ENCODE measurements at regions not wholly inside any gene's neighbourhood (a gene's known extent, or its start where the extent isn't known, plus 50 kb on each side); places are given as distances from the start of the nearest gene placed in this dataset.

GRCh38 chr12:54759751-54760150, 94.6 kb upstream of the MUCL1 start:
- TF ChIP-seq, protein P1, sequence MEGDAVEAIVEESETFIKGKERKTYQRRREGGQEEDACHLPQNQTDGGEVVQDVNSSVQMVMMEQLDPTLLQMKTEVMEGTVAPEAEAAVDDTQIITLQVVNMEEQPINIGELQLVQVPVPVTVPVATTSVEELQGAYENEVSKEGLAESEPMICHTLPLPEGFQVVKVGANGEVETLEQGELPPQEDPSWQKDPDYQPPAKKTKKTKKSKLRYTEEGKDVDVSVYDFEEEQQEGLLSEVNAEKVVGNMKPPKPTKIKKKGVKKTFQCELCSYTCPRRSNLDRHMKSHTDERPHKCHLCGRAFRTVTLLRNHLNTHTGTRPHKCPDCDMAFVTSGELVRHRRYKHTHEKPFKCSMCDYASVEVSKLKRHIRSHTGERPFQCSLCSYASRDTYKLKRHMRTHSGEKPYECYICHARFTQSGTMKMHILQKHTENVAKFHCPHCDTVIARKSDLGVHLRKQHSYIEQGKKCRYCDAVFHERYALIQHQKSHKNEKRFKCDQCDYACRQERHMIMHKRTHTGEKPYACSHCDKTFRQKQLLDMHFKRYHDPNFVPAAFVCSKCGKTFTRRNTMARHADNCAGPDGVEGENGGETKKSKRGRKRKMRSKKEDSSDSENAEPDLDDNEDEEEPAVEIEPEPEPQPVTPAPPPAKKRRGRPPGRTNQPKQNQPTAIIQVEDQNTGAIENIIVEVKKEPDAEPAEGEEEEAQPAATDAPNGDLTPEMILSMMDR (IDR thresholded peaks at IDR 0.05), result peak; percentile 72

DNA sequence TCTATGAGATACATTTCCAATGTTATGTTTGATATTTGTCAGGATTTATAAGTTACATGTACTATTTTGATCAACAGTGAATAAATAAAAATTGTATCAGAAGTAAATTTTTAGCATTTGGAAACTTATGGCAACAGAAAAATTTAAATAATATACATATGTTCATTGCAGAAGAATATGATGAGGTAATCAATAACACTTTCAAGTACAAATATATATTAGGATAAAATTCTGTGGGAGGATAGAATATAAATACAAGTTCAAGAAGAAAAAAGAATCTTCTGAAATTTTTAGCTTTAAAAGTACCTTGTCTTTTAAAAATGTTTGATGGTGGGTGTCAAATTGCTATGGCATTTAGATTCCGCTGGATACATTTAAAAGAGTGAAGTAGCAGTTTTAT, 102.8 kb upstream of the MUCL1 start:
- TF ChIP-seq, protein P1 (IDR thresholded peaks at IDR 0.05), result no peak

DNA sequence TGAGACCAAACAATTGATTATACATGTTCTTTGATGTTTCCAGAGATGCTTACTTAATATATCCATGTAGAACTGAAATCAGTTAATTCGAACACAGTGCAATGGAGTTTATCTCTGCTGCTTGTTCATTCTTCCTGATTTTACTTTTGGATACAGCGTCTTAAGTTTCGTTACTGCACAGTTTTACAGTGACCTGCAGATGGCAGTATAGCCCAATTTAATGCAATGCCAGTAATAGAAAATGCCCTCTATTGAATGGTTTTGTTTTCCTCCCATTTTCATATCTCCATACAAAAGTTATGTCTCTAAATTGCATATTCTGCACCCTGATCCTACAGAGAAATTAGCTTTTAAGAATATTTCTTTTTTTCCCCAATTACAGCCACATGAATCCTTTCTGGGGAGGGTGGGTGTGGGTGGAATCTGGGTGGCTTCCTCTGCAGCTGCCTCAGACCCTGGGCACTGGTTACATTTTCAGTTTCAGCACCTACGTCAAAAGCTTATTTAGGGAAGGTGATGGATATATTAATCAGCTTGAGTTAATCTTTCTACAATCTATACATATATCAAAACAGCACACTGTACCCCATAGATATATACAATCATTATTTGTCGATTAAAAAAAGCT, 101.1 kb upstream of the DCD start:
- TF ChIP-seq, protein P1 (IDR thresholded peaks at IDR 0.05), result peak; percentile 81

DNA sequence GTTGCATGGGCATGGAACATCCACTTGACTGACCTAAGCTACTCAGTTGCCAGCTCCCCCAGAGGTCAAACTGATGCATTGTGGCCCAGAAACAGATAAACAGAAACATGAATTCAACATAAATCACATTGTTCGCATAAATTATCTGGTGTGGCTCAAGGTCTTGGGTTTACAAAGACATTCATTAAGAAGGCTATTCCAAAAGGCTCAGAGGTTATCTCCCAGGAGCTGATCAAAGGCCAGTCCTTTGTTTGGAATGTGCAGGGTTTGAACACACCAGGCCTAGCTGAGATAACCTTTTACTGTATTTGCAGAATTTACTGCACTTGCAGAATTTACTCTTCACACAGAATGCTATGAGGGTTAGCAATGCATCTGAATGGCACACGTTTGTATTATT, 96.4 kb upstream of the DCD start:
- TF ChIP-seq, protein P1 (IDR thresholded peaks at IDR 0.05), result no peak

GRCh38 chr12:54740882-54741281, 92.7 kb upstream of the DCD start:
- TF ChIP-seq, protein P1 (IDR thresholded peaks at IDR 0.05), result no peak

- TF ChIP-seq, protein P1 (IDR thresholded peaks at IDR 0.05), result no peak
These were observed 88.4 kb upstream of the DCD start for GRCh38 chr12:54736549-54736948.

GRCh38 chr12:54734196-54734950, 86.2 kb upstream of the DCD start:
- TF ChIP-seq, protein P1 (IDR thresholded peaks at IDR 0.05), result no peak
